ENCODE measurements at regions not wholly inside any gene's neighbourhood (a gene's known extent, or its start where the extent isn't known, plus 50 kb on each side); places are given as distances from the start of the nearest gene placed in this dataset.
"Not testable (repeated sequence)": the region's sequence is repeated elsewhere in the genome, so short reads cannot be mapped to it uniquely, and the experiment has no call there.

DNA sequence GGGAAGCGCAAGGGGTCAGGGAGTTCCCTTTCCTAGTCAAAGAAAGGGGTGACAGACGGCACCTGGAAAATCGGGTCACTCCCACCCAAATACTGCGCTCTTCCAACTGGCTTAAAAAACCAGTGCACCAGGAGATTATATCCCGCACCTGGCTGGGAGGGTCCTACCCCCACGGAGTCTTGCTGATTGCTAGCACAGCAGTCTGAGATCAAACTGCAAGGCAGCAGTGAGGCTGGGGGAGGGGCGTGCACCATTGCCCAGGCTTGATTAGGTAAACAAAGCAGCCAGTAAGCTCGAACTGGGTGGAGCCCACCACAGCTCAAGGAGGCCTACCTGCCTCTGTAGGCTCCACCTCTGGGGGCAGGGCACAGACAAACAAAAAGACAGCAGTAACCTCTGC lies 726.0 kb upstream of the MANEA start:
- TF ChIP-seq, protein P1, sequence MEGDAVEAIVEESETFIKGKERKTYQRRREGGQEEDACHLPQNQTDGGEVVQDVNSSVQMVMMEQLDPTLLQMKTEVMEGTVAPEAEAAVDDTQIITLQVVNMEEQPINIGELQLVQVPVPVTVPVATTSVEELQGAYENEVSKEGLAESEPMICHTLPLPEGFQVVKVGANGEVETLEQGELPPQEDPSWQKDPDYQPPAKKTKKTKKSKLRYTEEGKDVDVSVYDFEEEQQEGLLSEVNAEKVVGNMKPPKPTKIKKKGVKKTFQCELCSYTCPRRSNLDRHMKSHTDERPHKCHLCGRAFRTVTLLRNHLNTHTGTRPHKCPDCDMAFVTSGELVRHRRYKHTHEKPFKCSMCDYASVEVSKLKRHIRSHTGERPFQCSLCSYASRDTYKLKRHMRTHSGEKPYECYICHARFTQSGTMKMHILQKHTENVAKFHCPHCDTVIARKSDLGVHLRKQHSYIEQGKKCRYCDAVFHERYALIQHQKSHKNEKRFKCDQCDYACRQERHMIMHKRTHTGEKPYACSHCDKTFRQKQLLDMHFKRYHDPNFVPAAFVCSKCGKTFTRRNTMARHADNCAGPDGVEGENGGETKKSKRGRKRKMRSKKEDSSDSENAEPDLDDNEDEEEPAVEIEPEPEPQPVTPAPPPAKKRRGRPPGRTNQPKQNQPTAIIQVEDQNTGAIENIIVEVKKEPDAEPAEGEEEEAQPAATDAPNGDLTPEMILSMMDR (IDR thresholded peaks at IDR 0.05 in 2 of 3, conservative IDR thresholded peaks at IDR 0.05 in 1 of 3; ENCODE audit: borderline replicate concordance in 1 of 3, insufficient read depth in 1 of 3, low read depth in 2 of 3, low read length in 2 of 3): not testable (repeated sequence)
- TF ChIP-seq ELF1 (IDR thresholded peaks at IDR 0.05; ENCODE audit: borderline replicate concordance, low read depth); POLR2A (IDR thresholded peaks at IDR 0.05; ENCODE audit: borderline replicate concordance, extremely low read depth, insufficient read depth, insufficient read length); ZNF274 (IDR thresholded peaks at IDR 0.05; ENCODE audit: low read depth, low read length); POLR2AphosphoS5 (IDR thresholded peaks at IDR 0.05; ENCODE audit: low read depth, low read length); EZH2phosphoT487 (IDR thresholded peaks at IDR 0.05; ENCODE audit: borderline replicate concordance): not testable (repeated sequence)

All from HCT116 (cell line).